Erythroblast (primary cell): ENCODE measurements at regions not wholly inside any gene's neighbourhood (a gene's known extent, or its start where the extent isn't known, plus 50 kb on each side); places are given as distances from the start of the nearest gene placed in this dataset.

Experiments
- GATA1 ChIP-seq: IDR thresholded peaks from 2 replicates; pipeline ENCODE4 v1.6.1; 2011; ENCODE audit warnings: low read depth, mild to moderate bottlenecking, control low read depth, low read length, moderate library complexity
- POLR2A ChIP-seq: IDR thresholded peaks from 2 replicates; pipeline ENCODE4 v1.6.1; 2011; ENCODE audit warnings: mild to moderate bottlenecking, low read length

GRCh38 chr6:28758818-28759235 lies 165.0 kb downstream of the TRIM27 start:
- no peak for TF ChIP-seq POLR2A
- TF ChIP-seq GATA1, result no peak
